GM19099 (cell line): ENCODE measurements at regions not wholly inside any gene's neighbourhood (a gene's known extent, or its start where the extent isn't known, plus 50 kb on each side); places are given as distances from the start of the nearest gene placed in this dataset.

ENCODE experiments used
- POLR2A ChIP-seq: IDR thresholded peaks from 3 replicates; pipeline ENCODE4 v1.6.1; 2011; ENCODE audit warnings: low read depth; ENCODE audit not compliant: insufficient read length; ENCODE audit errors: extremely low read depth

GRCh38 chr20:61119273-61119672 lies 132.8 kb upstream of the CDH4 start:
- no peak for TF ChIP-seq POLR2A

DNA sequence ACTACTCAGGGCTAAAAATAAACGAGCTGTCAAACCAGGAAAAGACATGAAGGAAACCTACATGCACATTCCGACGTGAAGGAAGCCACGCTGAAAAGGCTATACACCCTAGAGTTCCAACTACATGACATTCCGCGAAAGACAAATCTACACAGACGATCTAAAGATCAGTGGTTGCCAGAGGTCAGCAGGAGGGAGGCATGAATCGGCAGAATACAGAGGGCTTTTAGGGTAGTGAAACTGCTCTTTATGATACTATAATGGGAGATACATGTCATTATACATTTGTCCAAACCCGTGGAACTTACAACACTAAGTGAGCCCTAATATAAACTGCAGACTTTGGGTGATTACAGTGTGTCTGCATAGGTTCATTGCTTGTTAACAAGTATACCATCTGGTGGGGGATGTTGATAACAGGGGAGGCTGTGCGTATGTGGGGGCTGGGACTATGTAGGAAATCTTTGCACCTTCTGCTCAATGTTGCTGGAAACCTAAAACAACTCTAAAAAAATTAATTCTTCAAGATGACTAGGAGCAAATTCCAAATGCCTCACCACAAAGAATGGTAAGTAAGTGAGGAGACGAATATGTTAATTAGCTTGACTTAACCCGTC lies 132.2 kb upstream of the CDH4 start:
- no peak for TF ChIP-seq POLR2A

DNA sequence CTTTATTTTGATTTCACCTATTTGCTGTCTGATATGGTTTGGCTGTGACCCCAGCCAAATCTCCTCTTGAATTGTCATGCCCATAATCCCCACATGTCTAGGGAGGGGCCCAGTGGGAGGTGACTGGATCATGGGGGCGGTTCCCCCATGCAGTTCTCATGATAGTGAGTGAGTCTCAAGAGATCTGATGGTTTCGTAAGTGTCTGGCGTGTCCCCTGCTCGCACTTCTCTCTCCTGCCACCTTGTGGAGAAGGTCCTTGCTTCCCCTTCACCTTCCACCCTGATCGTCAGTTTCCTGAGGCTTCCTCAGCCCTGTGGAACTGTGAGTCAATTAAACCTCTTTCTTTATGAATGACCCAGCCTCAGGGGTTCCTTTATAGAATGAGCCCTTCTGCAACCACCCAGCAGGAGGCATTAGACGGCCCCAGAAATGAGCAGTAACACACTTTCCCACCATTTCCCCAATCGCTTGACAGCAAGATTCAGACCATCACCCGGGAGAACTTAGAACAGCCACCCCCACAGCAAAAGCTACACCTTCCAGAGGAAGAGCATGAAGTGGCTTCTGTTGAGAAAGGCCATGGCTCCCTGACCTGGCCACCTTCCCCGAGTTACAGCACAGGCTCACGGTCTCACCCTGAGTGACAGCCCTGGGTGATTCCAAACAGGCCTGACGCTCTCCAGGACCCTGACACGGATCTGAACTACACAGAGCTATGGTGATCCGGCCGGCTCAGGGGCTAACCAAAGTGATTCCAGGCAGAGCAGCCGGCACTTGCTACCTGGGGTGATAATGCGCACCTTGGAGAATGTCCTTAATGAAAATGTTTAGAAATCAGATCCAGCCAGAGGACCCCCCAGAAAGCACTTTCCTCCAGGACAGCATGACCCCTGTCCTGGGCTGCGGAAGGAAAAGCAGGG lies 131.2 kb upstream of the CDH4 start:
- no peak for TF ChIP-seq POLR2A

GRCh38 chr20:61121661-61122060 lies 130.4 kb upstream of the CDH4 start:
- no peak for TF ChIP-seq POLR2A

- no peak for TF ChIP-seq POLR2A
Measured at GRCh38 chr20:61123286-61123685, 128.8 kb upstream of the CDH4 start.

DNA sequence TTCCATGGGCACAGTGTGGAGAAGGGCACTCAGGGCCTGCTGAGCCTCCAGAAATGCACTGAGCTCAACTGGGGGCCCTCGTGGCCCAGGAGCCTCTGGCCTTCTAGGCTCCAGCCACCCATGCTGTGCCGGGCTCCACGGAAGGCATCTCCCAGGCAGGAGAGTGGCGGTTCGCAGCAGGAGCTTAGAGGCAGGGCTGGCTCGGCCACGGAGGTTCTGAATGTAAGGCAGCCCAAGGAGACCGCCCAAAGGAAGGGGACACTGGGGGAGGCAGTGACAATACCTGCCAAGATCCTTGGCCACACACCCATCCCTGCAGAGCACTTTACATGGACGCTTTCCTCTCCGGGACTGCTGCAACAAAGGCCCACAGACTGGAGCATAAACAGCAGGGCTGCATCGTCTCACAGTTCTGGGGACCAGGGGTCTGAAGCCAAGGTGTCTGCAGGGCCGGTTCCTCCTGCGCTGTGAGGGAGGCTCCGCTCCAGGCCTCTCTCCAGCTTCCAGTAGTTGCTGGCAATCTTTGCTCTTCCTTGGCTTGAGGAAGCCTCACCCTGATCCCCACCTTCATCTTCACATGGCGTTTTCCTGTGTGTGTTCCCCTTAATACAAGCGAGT lies 128.2 kb upstream of the CDH4 start:
- no peak for TF ChIP-seq POLR2A

DNA sequence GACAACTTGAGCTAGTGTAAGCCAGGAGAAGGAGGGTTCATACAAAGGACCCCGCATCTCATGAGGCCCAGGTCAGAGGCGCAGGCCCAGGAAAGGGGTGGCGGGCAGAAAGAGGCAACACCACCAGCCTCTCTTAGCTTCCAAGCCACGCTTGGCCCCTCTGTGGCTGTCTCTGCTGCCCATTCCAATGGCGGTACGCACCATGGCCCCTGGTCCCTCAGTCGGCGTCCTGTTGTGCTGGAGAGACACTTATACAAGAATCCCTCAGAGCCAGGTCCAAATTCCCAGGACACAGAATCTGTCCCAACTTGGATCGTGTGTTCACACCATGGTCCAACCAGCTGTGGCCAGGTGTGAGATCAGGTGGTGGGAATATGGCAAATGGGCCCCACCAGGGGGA lies 127.0 kb upstream of the CDH4 start:
- no peak for TF ChIP-seq POLR2A

DNA sequence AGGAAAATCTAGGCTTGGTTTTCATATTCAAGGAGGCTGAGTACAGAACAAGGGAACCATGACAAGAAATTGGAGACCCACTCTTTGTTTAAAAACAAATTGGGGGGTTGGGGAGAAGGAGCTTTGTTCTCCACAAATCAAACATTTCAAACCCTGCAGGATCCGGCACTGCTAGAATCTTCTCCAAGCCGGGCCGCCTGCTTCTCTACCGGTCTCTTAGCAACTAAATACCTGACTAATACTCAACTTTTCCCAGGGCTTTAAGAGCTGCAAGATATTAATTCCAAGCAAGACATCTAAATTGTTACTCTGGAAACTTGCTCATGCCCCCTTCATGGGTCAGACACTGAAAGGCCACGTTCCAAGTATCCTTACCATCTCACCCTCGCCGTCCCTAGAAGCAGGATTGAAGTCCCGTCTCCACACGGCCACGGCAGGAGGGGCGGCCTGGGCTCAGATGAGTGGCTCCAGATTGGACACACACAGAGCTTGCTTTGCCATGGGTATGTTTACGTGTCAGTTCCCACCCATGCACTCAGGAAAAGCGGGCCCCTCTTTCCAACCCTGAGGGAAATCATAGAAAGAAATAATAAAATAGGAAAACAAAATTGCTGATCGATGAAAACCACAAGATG lies 126.4 kb upstream of the CDH4 start:
- no peak for TF ChIP-seq POLR2A

DNA sequence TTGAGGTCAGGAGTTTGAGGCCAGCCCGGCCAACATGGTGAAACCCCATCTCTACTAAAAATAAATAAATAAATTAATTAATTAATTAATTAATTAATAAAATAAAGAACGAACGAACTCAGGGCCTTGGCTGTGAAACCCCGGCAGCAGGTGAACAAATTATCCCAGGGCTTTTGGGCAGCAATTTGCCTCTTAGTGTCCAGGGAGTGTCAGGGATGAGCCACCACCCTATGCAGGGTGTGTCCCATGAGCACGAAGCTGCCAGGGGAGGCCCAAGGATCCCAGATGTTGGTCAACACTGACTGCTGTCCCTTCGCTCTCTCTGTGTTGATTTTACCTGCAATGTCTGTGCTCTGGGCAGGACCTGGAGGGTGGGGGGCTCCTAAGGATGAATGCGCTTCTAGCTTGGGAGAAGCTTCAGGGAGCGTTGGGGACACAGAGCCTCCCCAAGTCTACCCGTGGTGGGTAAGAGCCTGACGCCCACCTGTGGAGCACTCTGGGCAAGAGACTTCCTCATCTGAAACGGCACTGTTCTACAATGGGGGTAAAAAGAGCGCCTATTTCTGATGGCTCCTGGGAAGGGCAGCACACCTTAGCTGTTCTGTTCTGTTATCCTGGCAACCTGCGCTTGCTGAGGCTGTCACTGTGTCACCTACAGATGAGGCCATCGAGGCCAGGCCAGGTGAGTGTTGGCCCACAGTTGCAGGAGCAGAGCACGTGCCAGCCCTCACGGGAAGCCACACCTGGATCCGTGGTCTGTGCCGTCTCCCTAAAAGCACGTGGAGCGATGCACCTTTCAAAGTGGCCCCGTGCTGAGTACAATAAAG lies 125.5 kb upstream of the CDH4 start:
- TF ChIP-seq POLR2A, result no peak

- TF ChIP-seq POLR2A, result no peak
Measured at GRCh38 chr20:61127311-61128039, 124.6 kb upstream of the CDH4 start.

GRCh38 chr20:61128701-61129269 lies 123.3 kb upstream of the CDH4 start:
- TF ChIP-seq POLR2A, result no peak

DNA sequence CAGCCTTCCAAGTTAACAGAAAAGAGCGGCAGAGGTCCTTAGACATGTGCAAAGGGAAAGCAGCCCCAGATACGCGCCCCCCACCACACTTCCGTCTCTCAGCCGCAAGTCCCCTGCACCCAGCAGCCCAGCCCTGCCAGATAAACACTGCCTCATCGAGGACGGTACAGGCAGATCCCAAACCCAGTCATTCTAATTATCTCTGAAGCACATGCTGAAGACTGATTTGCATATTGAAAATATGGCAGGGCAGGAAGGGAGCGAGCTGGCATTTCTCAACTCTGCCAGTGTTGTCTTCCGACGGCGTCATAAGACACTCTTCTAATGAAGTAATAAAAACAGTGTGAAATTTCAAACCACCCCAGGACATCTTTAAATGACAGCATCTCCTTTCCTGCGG lies 122.8 kb upstream of the CDH4 start:
- TF ChIP-seq POLR2A, result no peak

DNA sequence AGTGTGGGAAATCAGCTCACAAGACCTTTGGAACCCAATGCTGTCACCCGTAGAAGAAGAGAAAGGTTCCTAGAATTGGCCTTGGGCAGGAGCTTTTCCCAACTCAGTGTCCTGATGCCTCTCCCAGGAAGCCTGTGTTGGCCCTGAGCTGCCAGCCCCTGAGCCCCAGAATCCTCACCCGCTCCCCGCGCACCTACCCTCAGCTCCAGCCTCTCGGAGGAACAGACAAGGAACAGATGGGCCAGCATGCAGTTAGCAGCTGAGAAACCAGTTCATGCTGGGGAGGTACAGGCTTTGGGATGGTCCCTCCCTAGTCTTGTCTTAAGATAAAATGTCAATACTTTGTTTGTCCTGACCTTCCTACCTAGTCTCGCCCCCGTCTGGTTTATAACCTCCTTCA lies 121.9 kb upstream of the CDH4 start:
- no peak for TF ChIP-seq POLR2A

- TF ChIP-seq POLR2A, result no peak
Measured at GRCh38 chr20:61131944-61132343, 120.1 kb upstream of the CDH4 start.

DNA sequence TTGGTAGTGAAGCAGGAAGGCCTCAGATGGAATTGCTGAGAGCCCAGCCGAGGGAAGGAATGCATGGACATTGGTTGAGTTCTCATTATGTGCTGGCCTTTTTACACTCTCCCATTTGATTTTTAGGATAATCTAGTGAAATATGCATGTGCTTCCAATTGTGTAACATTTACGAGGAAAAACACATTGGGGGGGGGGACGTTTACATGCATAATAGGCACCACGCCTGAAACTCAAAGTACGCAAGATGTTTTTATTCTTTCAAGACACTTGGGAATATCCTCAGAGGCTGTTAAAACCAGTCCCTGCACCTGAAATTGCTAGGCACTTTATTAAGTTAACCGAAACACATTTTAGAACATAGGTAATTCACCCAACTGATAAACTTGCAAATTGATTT lies 118.5 kb upstream of the CDH4 start:
- TF ChIP-seq POLR2A, result no peak
